ENCODE measurements at regions not wholly inside any gene's neighbourhood (a gene's known extent, or its start where the extent isn't known, plus 50 kb on each side); places are given as distances from the start of the nearest gene placed in this dataset.

GRCh38 chr3:66121318-66121717, 82.6 kb upstream of the MAGI1 start:
- DNase-seq: no peak

DNA sequence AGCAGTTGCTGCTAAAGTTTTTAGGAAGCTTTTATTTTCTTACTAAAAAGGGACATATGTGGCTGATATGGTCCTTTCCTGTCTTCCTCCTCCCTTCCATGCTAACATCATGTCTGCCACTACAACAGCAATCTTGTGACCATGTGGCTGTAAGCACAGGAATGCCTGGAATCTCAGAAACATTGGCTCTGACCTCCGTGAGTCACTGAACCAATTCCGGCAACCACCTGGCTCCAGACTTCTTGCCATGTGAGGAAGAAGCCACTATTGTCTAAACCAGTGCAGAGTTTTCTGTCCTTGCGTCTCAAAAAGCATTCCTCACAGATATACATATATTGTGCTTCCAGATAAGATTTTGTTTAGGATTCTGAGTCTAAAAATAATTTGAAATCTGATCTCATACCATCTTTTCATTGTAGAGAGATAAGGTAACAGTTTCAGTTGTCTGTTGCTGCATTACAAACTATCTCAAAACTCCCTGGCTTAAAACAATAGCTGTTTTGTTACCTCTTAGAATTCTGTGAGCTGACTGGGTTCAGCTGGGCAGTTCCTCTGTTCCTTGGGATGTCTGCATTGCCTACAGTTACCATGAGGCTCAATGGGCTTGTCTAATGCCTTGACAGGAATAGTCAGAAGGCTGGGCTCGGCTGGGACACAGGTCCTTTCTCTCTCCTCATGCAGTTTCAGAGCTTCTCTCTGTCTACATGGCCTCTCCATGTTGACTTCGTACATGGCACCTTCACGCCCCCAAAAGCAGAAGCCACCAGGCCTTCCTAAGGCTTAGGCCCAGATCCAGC, 77.3 kb upstream of the MAGI1 start:
- DNase-seq: peak; percentile 70

GRCh38 chr3:66113542-66113941, 74.8 kb upstream of the MAGI1 start:
- no peak for DNase-seq

DNA sequence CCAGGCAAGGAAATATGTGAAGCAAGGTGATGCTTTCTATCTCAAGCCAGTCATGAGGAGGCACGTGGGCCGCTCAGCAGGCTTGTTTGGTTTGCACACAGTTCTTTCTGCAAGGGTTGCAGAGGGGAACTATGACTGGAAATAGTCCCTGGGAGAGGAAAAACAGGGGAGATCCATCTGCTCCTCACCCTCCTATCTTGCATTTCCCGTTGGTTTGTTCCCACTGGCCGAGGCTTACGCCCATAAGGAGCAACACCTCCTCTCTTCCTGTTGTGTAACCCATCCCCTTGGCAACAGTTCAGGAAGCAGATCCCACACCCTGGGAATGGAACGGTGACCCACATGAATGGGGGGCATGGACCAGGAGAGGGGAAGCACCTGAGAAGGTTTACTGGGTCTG, 72.1 kb upstream of the MAGI1 start:
- DNase-seq: peak; percentile 49

GRCh38 chr3:66107855-66108254, 69.1 kb upstream of the MAGI1 start:
- no peak for DNase-seq

- DNase-seq: no peak
These were observed 68.1 kb upstream of the MAGI1 start for GRCh38 chr3:66106788-66107187.

- DNase-seq: no peak
These were observed 65.8 kb upstream of the MAGI1 start for GRCh38 chr3:66104535-66104934.

DNA sequence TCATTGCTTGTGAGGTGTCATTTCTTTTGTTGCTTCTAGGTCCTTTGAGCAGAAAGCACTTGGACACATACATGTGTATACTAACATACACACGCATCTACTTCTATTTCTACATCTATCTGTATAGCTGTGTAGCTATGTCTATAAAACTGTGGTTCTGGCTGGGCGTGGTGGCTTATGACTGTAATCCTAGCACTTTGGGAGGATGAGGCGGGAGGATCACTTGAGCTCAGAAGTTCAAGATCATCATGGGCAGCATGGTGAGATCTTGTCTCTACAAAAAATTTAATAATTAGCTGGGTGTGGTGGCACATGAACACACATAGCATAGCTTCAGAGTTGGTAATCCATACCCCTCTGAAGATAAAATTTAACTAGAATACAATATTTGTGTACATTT, 65.0 kb upstream of the MAGI1 start:
- DNase-seq: no peak

DNA sequence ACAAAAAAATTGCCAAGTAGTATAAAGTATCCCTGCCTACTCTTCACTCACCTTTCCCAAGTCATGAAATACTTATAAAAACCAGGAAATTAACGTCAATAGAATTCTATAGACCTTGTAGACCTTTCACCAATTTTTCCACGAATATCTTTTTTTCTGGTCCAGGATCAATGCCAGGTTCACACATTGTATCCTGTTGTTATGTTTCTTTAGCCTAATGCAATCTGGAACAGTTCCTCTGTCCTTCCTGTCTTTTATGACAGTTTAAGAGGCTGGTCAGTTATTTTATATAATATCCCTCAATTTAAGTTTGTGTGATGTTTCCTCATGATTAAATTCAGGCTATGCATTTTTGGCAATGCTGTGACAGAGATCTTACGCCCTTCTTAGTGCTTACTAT, 63.2 kb upstream of the MAGI1 start:
- no peak for DNase-seq

GRCh38 chr3:66099541-66100065, 60.9 kb upstream of the MAGI1 start:
- no peak for DNase-seq

GRCh38 chr3:66098436-66098835, 59.7 kb upstream of the MAGI1 start:
- DNase-seq: no peak

- DNase-seq: no peak
These were observed 58.9 kb upstream of the MAGI1 start for GRCh38 chr3:66097647-66098046.

GRCh38 chr3:66095295-66096001, 56.7 kb upstream of the MAGI1 start:
- DNase-seq: no peak

DNA sequence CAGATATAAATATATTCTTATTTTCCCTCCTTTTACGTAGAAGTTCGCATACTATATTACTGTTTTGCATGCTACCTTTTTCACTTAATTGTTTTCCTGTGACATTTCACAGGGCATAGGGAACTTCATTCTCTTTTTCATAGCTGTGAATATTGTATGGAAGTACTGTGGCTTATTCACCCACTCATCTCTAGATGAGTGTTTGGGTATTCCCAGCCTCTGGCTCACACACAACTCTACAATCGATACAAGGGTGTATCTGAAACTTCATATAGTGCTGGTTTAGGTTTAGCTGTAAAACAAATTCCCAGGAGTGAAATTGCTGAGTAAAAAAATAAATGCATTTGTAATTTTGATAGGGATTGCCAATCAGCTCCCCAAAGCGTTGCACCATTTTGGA, 55.3 kb upstream of the MAGI1 start:
- no peak for DNase-seq

GRCh38 chr3:66092175-66092995, 53.7 kb upstream of the MAGI1 start:
- DNase-seq: no peak

Measured in NCI-H226 (cell line).